Right lobe of liver (tissue), 6 donors: ENCODE measurements at regions not wholly inside any gene's neighbourhood (a gene's known extent, or its start where the extent isn't known, plus 50 kb on each side); places are given as distances from the start of the nearest gene placed in this dataset.

Experiments used
- ATAC-seq, 4 donors: fragments of 200-7000 bp; cut with Tn5 transposase; one replicate each; pipeline ENCODE4 v1.9.1; 2020; ENCODE audit warnings: mild to moderate bottlenecking in 4 of 4, moderate library complexity in 4 of 4
- DNase-seq, 3 donors: peaks; one replicate each; pipeline ENCODE4 v3.0.0-alpha.2; 2020
- H3K27ac ChIP-seq, 3 donors: fragments of 200-600 bp; one replicate each; pipeline ENCODE4 v1.8.0; 2022
- H3K27me3 ChIP-seq, 2 donors: fragments of 200-600 bp; one replicate each; pipeline ENCODE4 v1.8.0; 2022
- H3K36me3 ChIP-seq, 4 donors: fragments of 200-600 bp; sonication (generic) in 1 of 4; one replicate each; pipeline versions ENCODE4 v1.5.1 to v1.8.0; 2017 to 2022; ENCODE audit warnings: control low read depth in 1 of 4
- H3K4me1 ChIP-seq, 4 donors: fragments of 200-600 bp; sonication (generic) in 1 of 4; one replicate each; pipeline versions ENCODE4 v1.5.1 to v1.8.0; 2017 to 2022; ENCODE audit warnings: control low read depth in 1 of 4
- H3K4me3 ChIP-seq, 3 donors: fragments of 200-600 bp; one replicate each; pipeline ENCODE4 v1.8.0; 2022
- H3K9me3 ChIP-seq, 4 donors: fragments of 200-600 bp; sonication (generic) in 1 of 4; one replicate each; pipeline versions ENCODE4 v1.5.1 to v1.8.0; 2017 to 2022; ENCODE audit warnings: control low read depth in 1 of 4
- CTCF ChIP-seq, 4 donors: fragments of 200-600 bp in 3 of 4; fragments of 450-650 bp in 1 of 4; IDR thresholded peaks; one replicate each; pipeline versions ENCODE4 v1.5.1 to v1.8.0; 2016 to 2022; ENCODE audit warnings: antibody characterized with exemption in 4 of 4, mild to moderate bottlenecking in 2 of 4
- POLR2A ChIP-seq: fragments of 450-650 bp; IDR thresholded peaks from one replicate; pipeline ENCODE4 v1.6.1; 2017; ENCODE audit warnings: antibody characterized with exemption, mild to moderate bottlenecking
- WGBS: methylation state at CpG from one replicate; pipeline ENCODE4 v1.1.6; 2018; ENCODE audit warnings: low coverage, low lambda C conversion rate; ENCODE audit not compliant: insufficient coverage; ENCODE audit errors: missing lambda C conversion rate; 5-methylcytosine and 5-hydroxymethylcytosine counted together
- intact Hi-C, 2 donors: fragments of 100-400 bp; cut with DNase I; formaldehyde crosslinking; loops; one replicate each; pipeline versions ENCODE4 v1.11.2 to v1.14.1; 2022
- donor health status: DM: no; HTN: yes; CAD: no.
- donor health status: DM: no; HTN: no; CAD: no.
- donor health status: DM: no; HTN: no; CAD: no.
- donor health status: DM: no; HTN: yes; CAD: no.
- donor health status: DM: no; HTN: yes; CAD: no.

GRCh38 chr2:146158072-146158674, 1638.3 kb upstream of the ZEB2 start:
- TF ChIP-seq POLR2A (no peak), CTCF (IDR thresholded peaks at IDR 0.05) (no peak)
- Histone ChIP-seq H3K4me3 (no peak overlapping the region), H3K27me3 (no peaks in the 10 kb centered on the region), H3K27ac (no peak overlapping the region), H3K4me1 (peaks cover 0 to 11% (median 5%) of the 10 kb centered on the region in 4 donors), H3K36me3 (no peaks in the 10 kb centered on the region), H3K9me3 (no peaks in the 10 kb centered on the region)
- intact Hi-C loops: no loop called here
- ATAC-seq (peak; percentile 88 to 97 (median 94)), DNase-seq (peak in 2 of 3 donors; percentile 50 to 52)
- WGBS: 24% methylated on average over 3 of the region's 3 CpGs

GRCh38 chr2:146147448-146148012, 1627.6 kb upstream of the ZEB2 start:
- 65% methylated on average over 2 of the region's 2 CpGs for WGBS
- no peaks in the 10 kb centered on the region for H3K9me3 ChIP-seq
- H3K4me1 ChIP-seq: no peaks in the 10 kb centered on the region
- no peak overlapping the region for H3K4me3 ChIP-seq
- intact Hi-C loops: no loop called here
- DNase-seq (no peak), ATAC-seq (no peak)
- H3K36me3 ChIP-seq: no peaks in the 10 kb centered on the region
- H3K27ac ChIP-seq: no peak overlapping the region
- no peaks in the 10 kb centered on the region for H3K27me3 ChIP-seq
- TF ChIP-seq POLR2A (no peak), CTCF (IDR thresholded peaks at IDR 0.05) (no peak)

- Histone ChIP-seq H3K36me3 (no peaks in the 10 kb centered on the region), H3K9me3 (no peaks in the 10 kb centered on the region), H3K4me1 (no peaks in the 10 kb centered on the region), H3K4me3 (no peak overlapping the region), H3K27me3 (no peaks in the 10 kb centered on the region), H3K27ac (no peak overlapping the region)
- TF ChIP-seq POLR2A: no peak
- TF ChIP-seq CTCF (IDR thresholded peaks at IDR 0.05): no peak
- 67% methylated on average over 1 of the region's 1 CpG for WGBS
- DNase-seq (no peak), ATAC-seq (no peak)
- intact Hi-C loops: no loop called here
These were observed 1624.1 kb upstream of the ZEB2 start for GRCh38 chr2:146143971-146144370.

- Histone ChIP-seq H3K27me3 (no peaks in the 10 kb centered on the region), H3K9me3 (no peaks in the 10 kb centered on the region), H3K27ac (no peak overlapping the region), H3K4me3 (no peak overlapping the region), H3K36me3 (no peaks in the 10 kb centered on the region), H3K4me1 (no peaks in the 10 kb centered on the region)
- TF ChIP-seq POLR2A (no peak), CTCF (IDR thresholded peaks at IDR 0.05) (no peak)
- ATAC-seq (no peak), DNase-seq (no peak)
- 88% methylated on average over 2 of the region's 3 CpGs for WGBS
- intact Hi-C loops: no loop called here
These were observed 1618.9 kb upstream of the ZEB2 start for GRCh38 chr2:146138820-146139219.
